Kidney (tissue), 13 donors: ENCODE measurements at regions not wholly inside any gene's neighbourhood (a gene's known extent, or its start where the extent isn't known, plus 50 kb on each side); places are given as distances from the start of the nearest gene placed in this dataset.

Experiments
- DNase-seq, 5 donors: peaks; one replicate each; pipeline ENCODE4 v3.0.0-alpha.2; 2013 to 2020
- FAIRE-seq: peaks from 2 replicates; lab custom pipeline; 2012; peaks lifted over from hg19 to GRCh38; lab: Jason Lieb, UNC
- H3K27ac ChIP-seq, 2 donors: one replicate each; pipeline ENCODE4 v1.7.0; 2013; ENCODE audit warnings: low read depth in 2 of 2, low read length in 2 of 2, inconsistent platforms in 1 of 2
- H3K27me3 ChIP-seq: one replicate; pipeline ENCODE4 v1.7.1; 2013; ENCODE audit warnings: low read length, inconsistent platforms; ENCODE audit not compliant: control insufficient read depth, insufficient read depth
- H3K36me3 ChIP-seq, 3 donors: one replicate each; pipeline versions ENCODE4 v1.7.0 to v1.7.1; 2013; ENCODE audit warnings: low read length in 3 of 3, control low read depth in 1 of 3, inconsistent platforms in 1 of 3; ENCODE audit not compliant: insufficient read depth in 3 of 3, control insufficient read depth in 2 of 3
- H3K4me1 ChIP-seq, 3 donors: one replicate each; pipeline versions ENCODE4 v1.7.0 to v1.7.1; 2013; ENCODE audit warnings: low read length in 3 of 3, inconsistent platforms in 1 of 3, low read depth in 1 of 3; ENCODE audit not compliant: control insufficient read depth in 2 of 3, insufficient read depth in 2 of 3
- H3K4me3 ChIP-seq, 3 donors: one replicate each; pipeline versions ENCODE4 v1.7.0 to v1.8.1; 2013; ENCODE audit warnings: low read length in 3 of 3, control low read depth in 1 of 3, inconsistent platforms in 1 of 3
- H3K9ac ChIP-seq, 3 donors: one replicate each; pipeline versions ENCODE4 v1.7.0 to v1.7.1; 2013; ENCODE audit warnings: low read length in 3 of 3, control low read depth in 1 of 3, inconsistent platforms in 1 of 3
- H3K9me3 ChIP-seq, 3 donors: one replicate each; pipeline versions ENCODE4 v1.7.0 to v1.7.1; 2013; ENCODE audit warnings: low read length in 3 of 3, control low read depth in 1 of 3, inconsistent platforms in 1 of 3; ENCODE audit not compliant: control insufficient read depth in 2 of 3, insufficient read depth in 1 of 3
- intact Hi-C: fragments of 100-400 bp; cut with DNase I; formaldehyde crosslinking; loops from one replicate; pipeline ENCODE4 v1.11.1; 2022
- TF ChIP-seq, protein P1 (sequence below): IDR thresholded peaks from 3 replicates; pipeline ENCODE4 v1.5.1; 2012; ENCODE audit warnings: mild to moderate bottlenecking, moderate library complexity, borderline replicate concordance; ENCODE audit not compliant: insufficient read depth; ENCODE audit errors: extremely low read depth
- donor health status: control.
- donor health status: control.
- donor health status: control.
- donor health status: control.
- donor health status: control.
- donor health status: DM: yes; HTN: yes; CAD: no.
- donor health status: Normal renal cell carcinoma (clear cell type).

DNA sequence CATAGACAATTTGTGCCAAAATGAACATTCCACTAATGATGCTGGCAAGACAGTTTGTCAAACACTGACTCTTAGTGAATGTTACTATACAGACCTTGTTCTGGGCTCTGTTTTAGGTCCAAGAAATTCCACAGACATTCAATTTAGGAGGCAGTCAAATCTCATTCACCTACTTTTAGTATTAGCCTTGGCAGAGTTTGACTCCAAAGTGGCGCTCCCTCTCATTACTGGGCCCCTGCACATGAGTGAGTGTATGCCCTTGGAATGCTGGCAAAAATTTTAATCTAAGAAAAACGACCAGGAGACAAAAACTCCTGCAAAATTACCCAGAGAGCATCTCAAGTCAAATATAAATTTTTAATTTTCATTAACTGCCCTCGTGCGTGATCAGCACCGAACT lies 94.9 kb upstream of the SLC27A6 start:
- TF ChIP-seq, protein P1, sequence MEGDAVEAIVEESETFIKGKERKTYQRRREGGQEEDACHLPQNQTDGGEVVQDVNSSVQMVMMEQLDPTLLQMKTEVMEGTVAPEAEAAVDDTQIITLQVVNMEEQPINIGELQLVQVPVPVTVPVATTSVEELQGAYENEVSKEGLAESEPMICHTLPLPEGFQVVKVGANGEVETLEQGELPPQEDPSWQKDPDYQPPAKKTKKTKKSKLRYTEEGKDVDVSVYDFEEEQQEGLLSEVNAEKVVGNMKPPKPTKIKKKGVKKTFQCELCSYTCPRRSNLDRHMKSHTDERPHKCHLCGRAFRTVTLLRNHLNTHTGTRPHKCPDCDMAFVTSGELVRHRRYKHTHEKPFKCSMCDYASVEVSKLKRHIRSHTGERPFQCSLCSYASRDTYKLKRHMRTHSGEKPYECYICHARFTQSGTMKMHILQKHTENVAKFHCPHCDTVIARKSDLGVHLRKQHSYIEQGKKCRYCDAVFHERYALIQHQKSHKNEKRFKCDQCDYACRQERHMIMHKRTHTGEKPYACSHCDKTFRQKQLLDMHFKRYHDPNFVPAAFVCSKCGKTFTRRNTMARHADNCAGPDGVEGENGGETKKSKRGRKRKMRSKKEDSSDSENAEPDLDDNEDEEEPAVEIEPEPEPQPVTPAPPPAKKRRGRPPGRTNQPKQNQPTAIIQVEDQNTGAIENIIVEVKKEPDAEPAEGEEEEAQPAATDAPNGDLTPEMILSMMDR: no peak
- H3K4me3 ChIP-seq: no peak overlapping the region
- H3K36me3 ChIP-seq: no peaks in the 10 kb centered on the region
- no peak overlapping the region for H3K27ac ChIP-seq
- FAIRE-seq (no peak), DNase-seq (no peak)
- H3K27me3 ChIP-seq: no peaks in the 10 kb centered on the region
- H3K9me3 ChIP-seq: no peaks in the 10 kb centered on the region
- H3K4me1 ChIP-seq: no peaks in the 10 kb centered on the region
- intact Hi-C loops: no loop called here
- no peak overlapping the region for H3K9ac ChIP-seq

DNA sequence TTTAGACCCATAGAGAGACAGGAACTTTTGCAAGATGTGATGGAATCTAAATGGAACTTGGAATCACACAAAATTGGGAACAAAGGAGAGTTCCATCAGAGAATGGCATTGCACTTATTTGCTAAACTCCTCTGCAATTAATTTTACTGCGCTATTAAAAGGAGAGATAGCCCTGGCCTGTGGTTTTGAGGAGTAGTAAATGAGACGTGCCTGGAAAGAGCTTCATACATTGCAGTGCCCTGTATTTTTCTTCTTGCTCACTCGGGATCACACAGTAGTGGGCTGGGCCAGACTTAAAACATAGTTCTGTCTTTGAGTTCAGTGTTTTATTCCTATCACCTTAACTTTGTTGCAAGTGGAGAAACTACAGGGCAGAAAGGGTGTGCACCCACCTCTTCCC lies 94.4 kb upstream of the SLC27A6 start:
- Histone ChIP-seq H3K9me3 (no peaks in the 10 kb centered on the region), H3K27ac (no peak overlapping the region), H3K27me3 (no peaks in the 10 kb centered on the region), H3K4me3 (no peak overlapping the region), H3K4me1 (no peaks in the 10 kb centered on the region), H3K9ac (no peak overlapping the region), H3K36me3 (no peaks in the 10 kb centered on the region)
- FAIRE-seq (no peak), DNase-seq (no peak)
- TF ChIP-seq, protein P1: no peak
- intact Hi-C loops: no loop called here

DNA sequence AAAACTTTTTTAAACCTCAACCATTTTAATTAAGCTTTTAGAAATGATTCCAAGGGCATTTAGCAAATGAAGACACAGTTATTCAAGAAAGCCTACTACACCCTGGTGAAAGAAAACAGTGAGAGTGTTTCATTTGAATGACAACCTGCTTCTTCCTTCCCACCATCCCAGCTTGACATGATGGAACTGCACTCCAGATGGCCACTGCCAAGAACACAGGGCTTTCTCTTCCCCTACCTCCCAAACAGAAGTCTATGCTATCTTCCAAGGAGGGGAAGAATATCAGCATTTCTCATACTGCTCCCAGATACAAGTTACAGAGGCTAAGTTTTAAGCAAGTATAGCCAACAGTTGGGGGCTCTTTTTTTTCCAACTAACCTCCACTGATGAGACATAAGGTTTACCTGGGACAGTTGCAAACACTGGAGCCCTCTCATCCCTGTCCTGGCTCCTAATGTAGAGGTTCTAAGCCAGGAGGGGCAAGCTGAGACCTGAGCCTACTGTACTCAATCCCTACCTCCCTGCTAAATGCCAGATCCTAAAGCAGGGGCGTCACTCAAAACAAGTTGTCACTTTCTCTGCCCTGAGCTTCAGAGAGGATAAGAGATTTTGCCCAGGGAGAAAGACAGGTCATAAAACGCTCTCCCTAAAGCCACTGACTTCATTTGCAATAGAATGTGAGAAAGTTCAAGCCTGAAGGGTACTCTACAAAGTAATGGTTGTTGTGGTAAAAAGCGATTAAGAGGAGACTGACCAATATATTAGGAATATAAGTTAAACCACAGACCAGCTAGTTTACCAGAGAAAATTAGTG lies 88.5 kb upstream of the SLC27A6 start:
- Histone ChIP-seq H3K4me3 (no peak overlapping the region), H3K9me3 (no peaks in the 10 kb centered on the region), H3K27ac (no peak overlapping the region), H3K27me3 (no peaks in the 10 kb centered on the region), H3K36me3 (no peaks in the 10 kb centered on the region), H3K9ac (no peak overlapping the region), H3K4me1 (no peaks in the 10 kb centered on the region)
- FAIRE-seq (no peak), DNase-seq (no peak)
- intact Hi-C loops: no loop called here
- TF ChIP-seq, protein P1: no peak

DNA sequence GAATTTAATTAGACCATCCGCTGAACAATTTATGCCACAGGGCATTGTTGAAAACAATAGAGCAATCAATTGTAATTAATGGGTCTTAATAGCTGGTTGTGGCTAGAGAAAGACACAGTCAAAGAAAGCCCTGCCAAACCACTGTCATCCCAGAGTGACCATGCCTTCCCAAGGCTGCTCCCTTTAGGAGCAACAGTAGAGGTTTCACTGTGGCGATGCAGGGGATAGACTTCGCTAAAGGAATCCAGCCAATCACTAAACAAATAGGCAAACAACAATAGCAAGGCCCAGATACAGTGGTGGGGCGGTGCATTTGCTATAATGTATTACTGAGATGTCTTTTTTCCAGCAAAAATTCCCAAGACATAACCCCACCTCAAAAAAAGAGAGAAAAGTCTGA lies 87.8 kb upstream of the SLC27A6 start:
- H3K9ac ChIP-seq: no peak overlapping the region
- intact Hi-C loops: no loop called here

More for the DNA sequence above, 87.8 kb upstream of the SLC27A6 start:
- Histone ChIP-seq H3K36me3 (no peaks in the 10 kb centered on the region), H3K9me3 (no peaks in the 10 kb centered on the region), H3K27ac (no peak overlapping the region), H3K4me1 (no peaks in the 10 kb centered on the region), H3K4me3 (no peak overlapping the region), H3K27me3 (no peaks in the 10 kb centered on the region)
- TF ChIP-seq, protein P1: no peak
- DNase-seq (no peak), FAIRE-seq (no peak)
